ENCODE measurements at regions not wholly inside any gene's neighbourhood (a gene's known extent, or its start where the extent isn't known, plus 50 kb on each side); places are given as distances from the start of the nearest gene placed in this dataset.

DNA sequence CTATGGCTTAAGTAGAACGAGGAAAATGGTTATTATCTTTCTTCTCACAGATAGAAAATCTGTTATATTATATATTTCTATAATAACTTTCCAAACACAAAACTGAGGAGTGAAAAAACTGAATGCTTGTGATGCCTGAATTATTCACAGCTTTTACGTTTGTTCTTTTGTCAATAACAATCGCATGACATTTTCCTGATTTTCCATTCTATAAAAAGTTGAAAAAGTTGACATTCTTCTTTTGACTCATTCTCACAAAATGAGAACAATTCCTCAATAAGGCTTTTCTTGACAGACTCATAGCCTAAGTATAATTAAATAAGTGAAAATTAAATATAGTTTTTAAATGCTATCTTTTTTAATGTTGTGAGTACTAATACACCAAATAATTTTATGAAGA is 288.8 kb upstream of the TGFBR2 start:
- TF ChIP-seq, protein P1, sequence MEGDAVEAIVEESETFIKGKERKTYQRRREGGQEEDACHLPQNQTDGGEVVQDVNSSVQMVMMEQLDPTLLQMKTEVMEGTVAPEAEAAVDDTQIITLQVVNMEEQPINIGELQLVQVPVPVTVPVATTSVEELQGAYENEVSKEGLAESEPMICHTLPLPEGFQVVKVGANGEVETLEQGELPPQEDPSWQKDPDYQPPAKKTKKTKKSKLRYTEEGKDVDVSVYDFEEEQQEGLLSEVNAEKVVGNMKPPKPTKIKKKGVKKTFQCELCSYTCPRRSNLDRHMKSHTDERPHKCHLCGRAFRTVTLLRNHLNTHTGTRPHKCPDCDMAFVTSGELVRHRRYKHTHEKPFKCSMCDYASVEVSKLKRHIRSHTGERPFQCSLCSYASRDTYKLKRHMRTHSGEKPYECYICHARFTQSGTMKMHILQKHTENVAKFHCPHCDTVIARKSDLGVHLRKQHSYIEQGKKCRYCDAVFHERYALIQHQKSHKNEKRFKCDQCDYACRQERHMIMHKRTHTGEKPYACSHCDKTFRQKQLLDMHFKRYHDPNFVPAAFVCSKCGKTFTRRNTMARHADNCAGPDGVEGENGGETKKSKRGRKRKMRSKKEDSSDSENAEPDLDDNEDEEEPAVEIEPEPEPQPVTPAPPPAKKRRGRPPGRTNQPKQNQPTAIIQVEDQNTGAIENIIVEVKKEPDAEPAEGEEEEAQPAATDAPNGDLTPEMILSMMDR (optimal IDR thresholded peaks at IDR 0.05 in 1 of 3, IDR thresholded peaks at IDR 0.05 in 1 of 3, conservative IDR thresholded peaks at IDR 0.05 in 1 of 3; ENCODE audit: extremely low read depth in 1 of 3, insufficient read depth in 2 of 3, low read length in 3 of 3): no peak
- no peak for TF ChIP-seq EZH2 (IDR thresholded peaks at IDR 0.05; ENCODE audit: low read length)
